GM12878 (cell line): ENCODE measurements at regions not wholly inside any gene's neighbourhood (a gene's known extent, or its start where the extent isn't known, plus 50 kb on each side); places are given as distances from the start of the nearest gene placed in this dataset.

Experiments used
- ATAC-seq: fragments of 200-7000 bp; cut with Tn5 transposase; 3 replicates; pipeline ENCODE4 v1.9.1; 2020; ENCODE audit warnings: mild to moderate bottlenecking, moderate library complexity
- BruUV-seq: library from RNA; stranded (reverse); fragments of 400-500 nt; replicated peaks from 2 replicates; lab custom pipeline; 2021; lab: Mats Ljungman, UMichigan
- CTCF ChIA-PET: fragments of 300-600 bp; sonication (Branson Sonifier 250); formaldehyde crosslinking; extraction: SDS; loops from one replicate; lab custom pipeline; 2021; ENCODE audit warnings: inconsistent platforms; lab: Yijun Ruan, JAX
- POLR2A ChIA-PET: fragments of 350-600 bp; formaldehyde crosslinking; extraction: SDS; loops from one replicate; lab custom pipeline; 2021; ENCODE audit warnings: inconsistent platforms; lab: Charles Lee
- RAD21 ChIA-PET: fragments of 300-600 bp; sonication (Branson Sonifier 250); formaldehyde crosslinking; loops from one replicate; lab custom pipeline; 2023; ENCODE audit warnings: antibody characterized with exemption; ENCODE audit not compliant: unreplicated experiment; lab: Charles Lee
- SMC1A ChIA-PET: fragments of 300-600 bp; sonication (Branson Sonifier 250); formaldehyde crosslinking; loops from one replicate; lab custom pipeline; 2023; ENCODE audit not compliant: unreplicated experiment, uncharacterized antibody; lab: Charles Lee
- DNase-seq: peaks from one replicate; pipeline ENCODE4 v3.0.0-alpha.2; 2011; ENCODE audit warnings: low read depth, low spot score
- FAIRE-seq: peaks from 3 replicates; lab custom pipeline; 2011; peaks lifted over from hg19 to GRCh38; lab: Jason Lieb, UNC
- H2AFZ ChIP-seq: 2 replicates; pipeline ENCODE4 v1.6.0; 2011; ENCODE audit warnings: low read depth, low read length, control low read depth; ENCODE audit not compliant: control insufficient read depth
- H3K27ac ChIP-seq: 2 replicates; pipeline ENCODE4 v1.5.1; 2011; ENCODE audit warnings: control low read depth; ENCODE audit not compliant: control insufficient read depth, insufficient read depth
- H3K27me3 ChIP-seq, 2 experiments: replicated peaks in 1 of 2; 2 replicates each; pipeline versions ENCODE4 v1.6.0 to v1.6.1; 2011; ENCODE audit warnings: low read length in 1 of 2; ENCODE audit not compliant: control insufficient read depth in 2 of 2, insufficient read depth in 2 of 2
- H3K36me3 ChIP-seq, 2 experiments: 2 replicates each; pipeline ENCODE4 v1.5.1; 2011; ENCODE audit warnings: low read length in 1 of 2; ENCODE audit not compliant: control insufficient read depth in 2 of 2, insufficient read depth in 2 of 2
- H3K4me1 ChIP-seq: 2 replicates; pipeline ENCODE4 v1.6.1; 2011; ENCODE audit warnings: mild to moderate bottlenecking, low read length, moderate library complexity, mixed read lengths; ENCODE audit not compliant: control insufficient read depth, insufficient read depth
- H3K4me2 ChIP-seq: 2 replicates; pipeline ENCODE4 v1.6.0; 2011; ENCODE audit warnings: control low read depth; ENCODE audit not compliant: control insufficient read depth, insufficient read depth
- H3K4me3 ChIP-seq: fragments of 200-600 bp; sonication (generic); 2 replicates; pipeline ENCODE4 v1.5.1; 2016
- H3K79me2 ChIP-seq: 2 replicates; pipeline ENCODE4 v1.6.0; 2011; ENCODE audit warnings: low read length; ENCODE audit not compliant: control insufficient read depth, insufficient read depth
- H3K9ac ChIP-seq: 2 replicates; pipeline ENCODE4 v1.8.0; 2011; ENCODE audit warnings: low read length, control low read depth, mixed read lengths; ENCODE audit not compliant: control insufficient read depth, insufficient read depth
- H3K9me3 ChIP-seq: replicated peaks from 3 replicates; pipeline ENCODE4 v1.5.1; 2011; ENCODE audit warnings: mild to moderate bottlenecking, low read length; ENCODE audit not compliant: control insufficient read depth, insufficient read depth
- H4K20me1 ChIP-seq: 2 replicates; pipeline ENCODE4 v1.6.0; 2011; ENCODE audit not compliant: control insufficient read depth, insufficient read depth
- ETV6 ChIP-seq, 2 experiments: fragments of 450-650 bp in 1 of 2; IDR thresholded peaks in 1 of 2; conservative IDR thresholded peaks in 1 of 2; 2 replicates each; pipeline ENCODE4 v1.6.1; 2014; ENCODE audit warnings: antibody characterized with exemption in 1 of 2, borderline replicate concordance in 1 of 2, low read depth in 1 of 2, mild to moderate bottlenecking in 1 of 2, moderate library complexity in 1 of 2
- GATAD2B ChIP-seq: fragments of 450-650 bp; conservative IDR thresholded peaks from 2 replicates; pipeline ENCODE4 v1.6.1; 2017; ENCODE audit warnings: low read depth, mild to moderate bottlenecking, moderate library complexity
- MYB ChIP-seq: fragments of 150-350 bp; IDR thresholded peaks from 2 replicates; pipeline ENCODE4 v1.6.1; 2014; ENCODE audit warnings: mild to moderate bottlenecking, low read depth, low read length, borderline replicate concordance
- NFYA ChIP-seq: IDR thresholded peaks from 2 replicates; pipeline ENCODE4 v1.6.1; 2011; ENCODE audit warnings: low read depth, mild to moderate bottlenecking, low read length, improper control_type of control experiment, borderline replicate concordance
- SMARCA5 ChIP-seq: fragments of 450-650 bp; IDR thresholded peaks from 2 replicates; pipeline ENCODE4 v1.6.1; 2017; ENCODE audit warnings: mild to moderate bottlenecking
- TCF12 ChIP-seq: IDR thresholded peaks from 2 replicates; pipeline ENCODE4 v1.6.1; 2011; ENCODE audit warnings: low read depth, mild to moderate bottlenecking, low read length
- ZSCAN29 ChIP-seq: fragments of 450-650 bp; IDR thresholded peaks from 2 replicates; pipeline ENCODE4 v1.6.1; 2017; ENCODE audit warnings: mild to moderate bottlenecking, moderate library complexity
- WGBS: methylation state at CpG from one replicate; pipeline ENCODE4 v1.1.6; 2016; ENCODE audit warnings: low lambda C conversion rate; ENCODE audit not compliant: insufficient replicate concordance, insufficient coverage; ENCODE audit errors: missing lambda C conversion rate; 5-methylcytosine and 5-hydroxymethylcytosine counted together
- in situ Hi-C: fragments of 300-500 bp; cut with MboI; formaldehyde crosslinking; loops from 9 replicates; pipeline ENCODE4 v1.14.3; 2018; ENCODE audit warnings: mixed read lengths
- intact Hi-C: fragments of 100-400 bp; cut with micrococcal nuclease; formaldehyde crosslinking; loops from one replicate; pipeline ENCODE4 v1.14.2; 2022; ENCODE audit not compliant: unreplicated experiment
- TF ChIP-seq, protein P1 (sequence below): IDR thresholded peaks from 2 replicates; pipeline ENCODE4 v1.6.1; 2011; ENCODE audit warnings: borderline replicate concordance, low read depth, mild to moderate bottlenecking, moderate library complexity, low read length; ENCODE audit not compliant: insufficient read depth, poor library complexity, severe bottlenecking

DNA sequence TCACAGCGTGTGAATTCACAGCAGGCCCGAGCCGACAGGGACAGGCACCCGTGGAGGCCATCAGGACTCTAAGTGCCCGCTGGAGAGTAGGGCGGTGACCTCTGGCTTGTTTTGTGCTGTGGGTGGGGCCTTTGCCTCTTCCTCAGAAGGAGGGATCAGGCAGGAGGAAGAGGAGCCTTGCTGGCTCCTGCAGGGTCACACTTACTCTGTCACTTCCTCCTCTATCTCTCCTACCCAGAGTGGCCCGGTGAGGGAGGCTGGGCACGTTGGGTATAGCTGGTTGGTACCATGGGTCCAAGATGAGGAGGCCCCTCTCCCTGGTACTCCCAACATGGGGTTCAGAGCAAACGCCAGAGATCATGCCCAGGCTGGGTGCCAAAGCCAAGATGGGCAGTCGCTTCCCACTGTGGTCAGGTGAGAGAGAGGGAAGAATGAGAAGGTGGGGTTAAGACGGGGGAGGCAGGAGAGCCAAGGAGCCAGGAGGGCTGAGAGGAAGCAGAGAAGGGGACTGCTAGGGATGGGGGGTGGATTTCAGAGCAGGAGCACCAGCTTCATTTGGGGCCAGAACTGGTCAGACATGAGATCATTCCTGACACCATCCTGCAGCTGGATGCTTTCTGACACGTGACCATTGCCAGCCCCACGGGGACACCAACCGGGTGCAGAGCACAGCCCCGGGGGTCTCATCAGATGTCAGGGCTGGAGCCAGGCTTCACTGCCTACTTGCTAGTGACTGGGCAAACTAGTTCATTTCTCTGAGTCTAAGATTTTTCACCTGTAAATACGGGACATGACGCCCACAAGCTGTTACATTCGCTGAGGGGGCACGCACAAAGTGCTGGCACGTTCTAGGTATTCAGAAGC lies 54.8 kb upstream of the CACUL1 start (continued):
- TF ChIP-seq ETV6 (conservative IDR thresholded peaks at IDR 0.05 in 1 of 2, IDR thresholded peaks at IDR 0.05 in 1 of 2; ENCODE audit: borderline replicate concordance in 1 of 2, low read depth in 1 of 2): no peak
- TF ChIP-seq TCF12: no peak
- TF ChIP-seq GATAD2B: no peak
- TF ChIP-seq, protein P1, sequence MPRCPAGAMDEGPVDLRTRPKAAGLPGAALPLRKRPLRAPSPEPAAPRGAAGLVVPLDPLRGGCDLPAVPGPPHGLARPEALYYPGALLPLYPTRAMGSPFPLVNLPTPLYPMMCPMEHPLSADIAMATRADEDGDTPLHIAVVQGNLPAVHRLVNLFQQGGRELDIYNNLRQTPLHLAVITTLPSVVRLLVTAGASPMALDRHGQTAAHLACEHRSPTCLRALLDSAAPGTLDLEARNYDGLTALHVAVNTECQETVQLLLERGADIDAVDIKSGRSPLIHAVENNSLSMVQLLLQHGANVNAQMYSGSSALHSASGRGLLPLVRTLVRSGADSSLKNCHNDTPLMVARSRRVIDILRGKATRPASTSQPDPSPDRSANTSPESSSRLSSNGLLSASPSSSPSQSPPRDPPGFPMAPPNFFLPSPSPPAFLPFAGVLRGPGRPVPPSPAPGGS: no peak
- TF ChIP-seq NFYA: no peak

DNA sequence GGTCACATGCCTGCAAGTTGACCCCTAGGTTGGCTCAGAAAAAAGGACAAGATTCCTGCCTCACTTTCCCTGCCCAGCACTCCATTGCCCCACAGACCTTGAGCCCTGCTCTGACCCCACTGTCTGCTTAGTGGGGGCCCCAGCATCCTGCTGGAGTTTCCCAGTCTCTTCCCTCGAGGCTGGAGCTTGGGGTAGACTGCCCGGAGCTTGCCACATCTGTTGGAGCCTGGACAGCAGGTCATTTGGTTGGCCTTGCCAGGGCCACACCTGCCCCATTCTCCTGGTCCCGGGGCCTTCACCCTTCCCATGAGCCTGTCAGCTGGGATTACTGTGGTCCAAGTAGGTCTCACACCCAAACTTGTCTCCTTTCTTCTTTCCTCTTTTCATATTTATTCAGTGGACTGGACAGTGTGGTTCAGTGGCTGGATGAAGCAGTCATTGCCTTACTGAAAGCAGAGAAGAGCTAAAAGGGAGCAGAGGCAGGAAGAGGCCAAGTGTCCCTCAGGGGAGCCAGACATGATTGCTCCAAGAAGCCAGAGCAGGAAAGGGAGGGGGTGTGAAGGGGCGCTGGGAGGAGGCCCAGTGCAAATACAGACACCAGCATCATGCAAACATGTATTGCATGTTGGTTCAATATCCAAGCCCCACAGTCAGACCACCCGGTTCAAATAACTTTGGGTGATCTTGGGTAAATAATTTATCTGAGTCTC lies 56.2 kb upstream of the CACUL1 start:
- no peak for FAIRE-seq
- POLR2A ChIA-PET: no interaction called here

More for the DNA sequence above, 56.2 kb upstream of the CACUL1 start:
- no peak overlapping the region for H3K27ac ChIP-seq
- H3K4me3 ChIP-seq: no peak overlapping the region
- intact Hi-C loops (no loop called here), in situ Hi-C loops (no loop called here)
- ATAC-seq (no peak), DNase-seq (no peak)
- no peaks in the 10 kb centered on the region for H3K36me3 ChIP-seq
- H2AFZ ChIP-seq: no peak overlapping the region
- H4K20me1 ChIP-seq: no peaks in the 10 kb centered on the region
- H3K27me3 ChIP-seq: no peaks in the 10 kb centered on the region; a peak in 1 of 4 replicates
- H3K9ac ChIP-seq: no peak overlapping the region
- RAD21 ChIA-PET: no interaction called here
- H3K79me2 ChIP-seq: no peaks in the 10 kb centered on the region
- SMC1A ChIA-PET: interaction anchor here (0.5 kb wide), 1 partner anchor 365 kb away, joined by 3 read pairs; no protein-coding TSS in a partner anchor
- H3K4me2 ChIP-seq: no peak overlapping the region
- BruUV-seq: no TSS peak
- CTCF ChIA-PET: no interaction called here
- WGBS: 7% methylated on average over 5 of the region's 5 CpGs
- TF ChIP-seq MYB: no peak
- no peak for TF ChIP-seq SMARCA5
- no peak for TF ChIP-seq ZSCAN29
- no peaks in the 10 kb centered on the region for H3K9me3 ChIP-seq
- H3K4me1 ChIP-seq: no peaks in the 10 kb centered on the region
